HepG2 (cell line): ENCODE measurements at regions not wholly inside any gene's neighbourhood (a gene's known extent, or its start where the extent isn't known, plus 50 kb on each side); places are given as distances from the start of the nearest gene placed in this dataset.

ENCODE experiments used
- CCDC6 ChIP-seq: sonication (generic); formaldehyde crosslinking; IDR thresholded peaks from 2 replicates; pipeline ENCODE4 v1.8.1; 2022; ENCODE audit warnings: mild to moderate bottlenecking, missing genetic modification reagents, moderate library complexity
- ETS1 ChIP-seq: sonication (generic); formaldehyde crosslinking; IDR thresholded peaks from 2 replicates; pipeline ENCODE4 v1.4.0; 2020; ENCODE audit warnings: missing genetic modification reagents
- HIC2 ChIP-seq: sonication (generic); formaldehyde crosslinking; IDR thresholded peaks from 2 replicates; pipeline ENCODE4 v1.9.0; 2022; ENCODE audit warnings: low read depth, missing genetic modification reagents
- KLF13 ChIP-seq: sonication (generic); formaldehyde crosslinking; IDR thresholded peaks from 2 replicates; pipeline ENCODE4 v1.4.0; 2020; ENCODE audit warnings: mild to moderate bottlenecking, missing genetic modification reagents
- MBD4 ChIP-seq: IDR thresholded peaks from 2 replicates; pipeline ENCODE4 v1.6.1; 2012; ENCODE audit warnings: low read length, inconsistent platforms, borderline replicate concordance
- MBNL3 ChIP-seq: fragments of 250-450 bp; sonication (Bioruptor Pico); conservative IDR thresholded peaks from 2 replicates; pipeline ENCODE4 v1.8.0; 2022; ENCODE audit warnings: mild to moderate bottlenecking, inconsistent platforms
- NCOA2 ChIP-seq: sonication (generic); formaldehyde crosslinking; IDR thresholded peaks from 2 replicates; pipeline ENCODE4 v1.8.0; 2022; ENCODE audit warnings: inconsistent platforms
- PHF5A ChIP-seq: IDR thresholded peaks from one replicate; pipeline ENCODE4 v1.6.1; 2018; ENCODE audit warnings: low read depth, missing genetic modification reagents; ENCODE audit not compliant: unreplicated experiment
- TBP ChIP-seq: sonication (generic); formaldehyde crosslinking; IDR thresholded peaks from 2 replicates; pipeline ENCODE4 v1.5.0; 2020; ENCODE audit warnings: missing genetic modification reagents
- TGIF2 ChIP-seq: IDR thresholded peaks from 2 replicates; pipeline ENCODE4 v1.6.1; 2016; ENCODE audit warnings: control low read depth, missing compliant biosample characterization
- THAP7 ChIP-seq: sonication (generic); formaldehyde crosslinking; IDR thresholded peaks from 2 replicates; pipeline ENCODE4 v1.8.1; 2023; ENCODE audit warnings: mild to moderate bottlenecking, missing genetic modification reagents
- ZNF33B ChIP-seq: sonication (generic); formaldehyde crosslinking; IDR thresholded peaks from 2 replicates; pipeline ENCODE4 v1.5.1; 2020; ENCODE audit warnings: mild to moderate bottlenecking, missing genetic modification reagents
- ZNF367 ChIP-seq: sonication (generic); formaldehyde crosslinking; IDR thresholded peaks from 2 replicates; pipeline ENCODE4 v1.4.0; 2020; ENCODE audit warnings: missing genetic modification reagents, borderline replicate concordance
- ZNF589 ChIP-seq: sonication (generic); formaldehyde crosslinking; conservative IDR thresholded peaks from 2 replicates; pipeline ENCODE4 v1.8.0; 2022; ENCODE audit warnings: mild to moderate bottlenecking, moderate library complexity, missing genetic modification reagents
- ZNF616 ChIP-seq: sonication (generic); formaldehyde crosslinking; IDR thresholded peaks from 2 replicates; pipeline ENCODE4 v1.5.0; 2020; ENCODE audit warnings: low read depth, mild to moderate bottlenecking, missing genetic modification reagents
- ZNF749 ChIP-seq: sonication (generic); formaldehyde crosslinking; IDR thresholded peaks from 2 replicates; pipeline ENCODE4 v1.8.0; 2022; ENCODE audit warnings: mild to moderate bottlenecking, missing genetic modification reagents, moderate library complexity, borderline replicate concordance
- ZNF768 ChIP-seq: sonication (generic); formaldehyde crosslinking; IDR thresholded peaks from 2 replicates; pipeline ENCODE4 v1.4.0; 2020; ENCODE audit warnings: missing genetic modification reagents
- ZNF772 ChIP-seq: sonication (generic); formaldehyde crosslinking; IDR thresholded peaks from 2 replicates; pipeline ENCODE4 v1.5.0; 2020; ENCODE audit warnings: mild to moderate bottlenecking, missing genetic modification reagents
- TF ChIP-seq, protein P1 (sequence below): sonication (generic); formaldehyde crosslinking; IDR thresholded peaks from 2 replicates; pipeline ENCODE4 v1.4.0; 2020; ENCODE audit warnings: missing genetic modification reagents
- TF ChIP-seq, protein P2 (sequence below): sonication (generic); formaldehyde crosslinking; IDR thresholded peaks from 2 replicates; pipeline ENCODE4 v1.5.1; 2020; ENCODE audit warnings: mild to moderate bottlenecking, moderate library complexity, missing genetic modification reagents

GRCh38 chr21:43333298-43334062 lies 93.5 kb downstream of the SIK1 start (continued):
- no peak for TF ChIP-seq MBNL3
- TF ChIP-seq TGIF2 (CRISPR knock-in tag) = no peak
- TF ChIP-seq TBP = no peak
- no peak for TF ChIP-seq MBD4
- 0 out of 2 replicates have a peak, but pooled peaks have one; percentile 14 for TF ChIP-seq NCOA2 (CRISPR knock-in tag)
- no peak for TF ChIP-seq ZNF749 (CRISPR knock-in tag)
- TF ChIP-seq ETS1 (CRISPR knock-in tag) = no peak
- TF ChIP-seq PHF5A (CRISPR knock-in tag) = no peak
- TF ChIP-seq, protein P1, sequence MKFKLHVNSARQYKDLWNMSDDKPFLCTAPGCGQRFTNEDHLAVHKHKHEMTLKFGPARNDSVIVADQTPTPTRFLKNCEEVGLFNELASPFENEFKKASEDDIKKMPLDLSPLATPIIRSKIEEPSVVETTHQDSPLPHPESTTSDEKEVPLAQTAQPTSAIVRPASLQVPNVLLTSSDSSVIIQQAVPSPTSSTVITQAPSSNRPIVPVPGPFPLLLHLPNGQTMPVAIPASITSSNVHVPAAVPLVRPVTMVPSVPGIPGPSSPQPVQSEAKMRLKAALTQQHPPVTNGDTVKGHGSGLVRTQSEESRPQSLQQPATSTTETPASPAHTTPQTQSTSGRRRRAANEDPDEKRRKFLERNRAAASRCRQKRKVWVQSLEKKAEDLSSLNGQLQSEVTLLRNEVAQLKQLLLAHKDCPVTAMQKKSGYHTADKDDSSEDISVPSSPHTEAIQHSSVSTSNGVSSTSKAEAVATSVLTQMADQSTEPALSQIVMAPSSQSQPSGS (CRISPR knock-in tag) = no peak
- TF ChIP-seq, protein P2, sequence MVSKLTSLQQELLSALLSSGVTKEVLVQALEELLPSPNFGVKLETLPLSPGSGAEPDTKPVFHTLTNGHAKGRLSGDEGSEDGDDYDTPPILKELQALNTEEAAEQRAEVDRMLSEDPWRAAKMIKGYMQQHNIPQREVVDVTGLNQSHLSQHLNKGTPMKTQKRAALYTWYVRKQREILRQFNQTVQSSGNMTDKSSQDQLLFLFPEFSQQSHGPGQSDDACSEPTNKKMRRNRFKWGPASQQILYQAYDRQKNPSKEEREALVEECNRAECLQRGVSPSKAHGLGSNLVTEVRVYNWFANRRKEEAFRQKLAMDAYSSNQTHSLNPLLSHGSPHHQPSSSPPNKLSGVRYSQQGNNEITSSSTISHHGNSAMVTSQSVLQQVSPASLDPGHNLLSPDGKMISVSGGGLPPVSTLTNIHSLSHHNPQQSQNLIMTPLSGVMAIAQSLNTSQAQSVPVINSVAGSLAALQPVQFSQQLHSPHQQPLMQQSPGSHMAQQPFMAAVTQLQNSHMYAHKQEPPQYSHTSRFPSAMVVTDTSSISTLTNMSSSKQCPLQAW (CRISPR knock-in tag) = 0 out of 2 replicates have a peak, but pooled peaks have one; percentile 16
- TF ChIP-seq ZNF33B = no peak
- TF ChIP-seq KLF13 (CRISPR knock-in tag) = no peak
- no peak for TF ChIP-seq THAP7 (CRISPR knock-in tag)
- no peak for TF ChIP-seq ZNF616
- no peak for TF ChIP-seq ZNF768 (CRISPR knock-in tag)
- TF ChIP-seq HIC2 (CRISPR knock-in tag) = 0 out of 2 replicates have a peak, but pooled peaks have one; percentile 24
- no peak for TF ChIP-seq CCDC6 (CRISPR knock-in tag)
- TF ChIP-seq ZNF589 (CRISPR knock-in tag) = no peak
- no peak for TF ChIP-seq ZNF772 (CRISPR knock-in tag)
- TF ChIP-seq ZNF367 (CRISPR knock-in tag) = no peak
